ELF-1 (cell line): ENCODE measurements at regions not wholly inside any gene's neighbourhood (a gene's known extent, or its start where the extent isn't known, plus 50 kb on each side); places are given as distances from the start of the nearest gene placed in this dataset.
A peak's percentile ranks its signal among the peaks of the same experiment; 100 is the strongest.

Source experiments
- DNase-seq: peaks from one replicate; pipeline ENCODE4 v3.0.0-alpha.2; 2016; ENCODE audit warnings: low read depth, low spot score

DNA sequence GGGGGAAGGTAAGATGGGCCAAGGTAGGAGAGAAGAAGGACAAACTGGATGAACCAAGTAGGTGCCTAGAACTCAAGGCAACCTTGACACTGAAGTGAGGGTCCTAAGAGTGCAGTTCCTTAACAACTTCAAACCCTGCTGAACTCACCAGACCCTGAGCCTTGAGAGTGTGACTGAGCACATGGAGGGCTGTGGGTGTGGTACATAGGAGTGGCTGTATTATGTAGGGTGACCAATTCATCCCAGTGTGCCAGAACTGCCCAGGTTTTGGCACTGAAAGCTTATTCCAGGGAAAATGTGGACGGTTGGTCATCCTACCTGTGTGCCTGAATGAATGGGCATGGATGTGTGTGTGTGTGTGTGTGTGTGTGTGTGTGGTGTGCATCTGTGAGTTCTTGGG is 281.8 kb downstream of the DHX35 start:
- no peak for DNase-seq

DNA sequence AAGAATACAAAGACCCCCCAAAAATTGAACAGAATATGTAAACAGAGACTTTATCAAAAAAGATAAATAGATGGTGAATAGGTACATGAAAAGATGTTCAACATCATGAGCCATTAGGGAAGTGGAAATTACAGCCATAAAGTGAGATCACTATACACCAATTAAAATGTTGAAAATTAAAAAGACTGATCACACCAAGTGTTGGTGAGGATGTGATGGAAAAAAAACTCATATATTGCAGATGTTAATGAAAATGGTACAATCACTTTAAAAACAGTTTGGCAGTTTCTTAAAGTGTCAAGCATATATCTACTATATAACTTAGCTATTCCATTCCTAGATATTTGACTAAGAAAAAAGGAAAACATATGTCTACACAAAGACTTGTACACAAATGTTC is 280.5 kb downstream of the DHX35 start:
- DNase-seq, result no peak

DNA sequence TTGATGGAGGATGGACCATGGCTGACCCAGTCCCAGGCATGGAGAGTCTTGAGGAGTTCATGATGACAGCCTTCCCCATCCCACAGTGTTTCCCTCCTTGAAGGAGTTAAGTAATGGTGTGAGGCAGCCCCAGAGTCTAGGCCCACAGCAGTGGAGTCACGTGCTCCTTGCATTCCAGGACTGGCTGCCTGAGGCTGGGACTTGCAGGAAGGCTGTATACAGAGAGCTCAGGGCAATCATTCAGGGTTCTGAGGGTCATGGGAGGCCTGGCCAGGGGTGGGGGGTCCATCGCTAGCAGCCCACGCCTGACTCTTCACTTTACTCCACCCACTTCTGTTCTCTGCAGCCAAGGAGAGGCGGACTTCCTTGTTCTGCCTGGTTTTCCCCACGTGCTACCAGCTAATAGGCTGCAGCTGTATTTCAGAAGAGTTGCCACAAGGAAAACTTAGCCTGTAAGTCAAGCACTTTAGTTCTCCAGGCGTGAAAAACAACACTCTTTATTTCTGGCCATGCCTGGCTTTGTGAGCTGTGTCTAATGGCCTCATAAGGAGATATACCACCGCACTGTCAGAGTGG is 272.5 kb downstream of the DHX35 start:
- DNase-seq, result peak; percentile 23

DNA sequence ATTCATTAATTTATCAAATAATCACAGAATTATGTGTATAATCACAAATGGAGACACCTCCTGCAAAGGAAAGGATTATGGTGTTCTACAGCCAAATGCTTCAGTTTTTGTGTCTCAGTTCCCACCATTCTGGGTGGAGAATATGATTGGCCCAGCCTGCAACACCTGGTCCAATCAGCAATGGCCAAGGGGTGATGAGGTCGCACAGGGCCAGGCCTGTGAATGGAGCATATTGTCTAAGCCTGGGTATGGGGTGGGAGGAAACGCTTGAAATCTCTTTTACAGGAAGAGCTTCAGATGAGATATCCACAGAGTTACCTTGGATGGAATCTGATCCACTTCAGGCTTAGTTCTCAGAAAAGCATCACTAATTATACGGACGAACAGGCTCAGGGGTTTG is 271.6 kb downstream of the DHX35 start:
- DNase-seq, result no peak

DNA sequence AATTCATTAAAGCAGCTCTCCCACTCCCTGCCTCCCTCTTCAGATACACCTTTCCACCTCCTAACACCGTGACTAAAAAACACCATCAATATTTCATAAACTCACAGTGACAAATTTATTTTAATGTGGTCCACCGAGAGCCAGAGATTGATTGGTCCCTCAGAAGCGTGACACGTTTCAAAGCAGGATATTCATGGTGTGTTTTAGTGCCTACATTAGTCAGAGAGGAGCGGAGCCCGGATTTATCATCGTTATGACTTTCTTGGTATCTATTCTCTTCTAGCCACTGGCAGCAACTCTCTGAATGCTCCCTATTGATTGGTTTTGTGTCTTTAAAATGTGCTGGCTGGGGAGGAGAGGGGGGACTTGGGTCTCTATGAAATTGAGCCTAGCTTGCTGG is 265.3 kb downstream of the DHX35 start:
- no peak for DNase-seq

DNA sequence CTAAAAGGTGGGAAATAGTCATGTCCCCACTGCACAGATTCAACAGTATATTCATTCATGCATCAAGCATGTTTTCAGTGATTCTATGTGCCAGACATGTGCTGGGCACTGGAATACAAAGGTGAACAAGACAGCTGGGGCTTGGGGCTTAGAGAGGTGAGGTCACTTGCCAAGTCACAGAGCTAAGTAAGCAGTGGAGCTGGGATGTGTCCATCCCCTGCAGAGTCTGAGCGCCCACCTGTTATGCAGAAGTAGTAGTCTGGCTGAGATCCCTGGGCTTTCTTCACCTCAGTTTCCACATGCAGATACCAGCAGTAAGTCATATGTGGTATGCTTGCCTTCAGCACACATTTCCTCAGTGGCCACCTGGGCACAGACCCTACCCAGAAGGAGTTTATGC is 263.8 kb downstream of the DHX35 start:
- DNase-seq, result no peak

DNA sequence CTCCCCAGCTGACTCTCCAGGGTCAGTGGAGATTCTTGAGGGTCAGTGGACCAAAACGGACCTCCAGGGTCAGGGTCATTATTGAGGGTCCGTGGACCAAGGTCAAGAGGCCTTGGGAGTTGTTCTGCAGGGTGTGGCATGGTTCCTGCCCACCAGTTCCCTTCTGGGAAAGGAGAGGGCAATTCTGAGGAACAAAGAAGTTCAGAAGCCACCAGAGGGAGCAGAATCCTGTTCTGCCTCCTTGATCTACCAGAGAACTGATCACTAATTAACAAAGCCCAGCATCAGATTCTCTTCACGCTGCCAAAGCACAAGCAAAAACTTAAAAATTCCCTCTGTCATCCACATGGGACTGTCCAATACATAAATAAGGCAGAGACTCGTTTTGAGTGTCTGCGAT is 263.4 kb downstream of the DHX35 start:
- no peak for DNase-seq

DNA sequence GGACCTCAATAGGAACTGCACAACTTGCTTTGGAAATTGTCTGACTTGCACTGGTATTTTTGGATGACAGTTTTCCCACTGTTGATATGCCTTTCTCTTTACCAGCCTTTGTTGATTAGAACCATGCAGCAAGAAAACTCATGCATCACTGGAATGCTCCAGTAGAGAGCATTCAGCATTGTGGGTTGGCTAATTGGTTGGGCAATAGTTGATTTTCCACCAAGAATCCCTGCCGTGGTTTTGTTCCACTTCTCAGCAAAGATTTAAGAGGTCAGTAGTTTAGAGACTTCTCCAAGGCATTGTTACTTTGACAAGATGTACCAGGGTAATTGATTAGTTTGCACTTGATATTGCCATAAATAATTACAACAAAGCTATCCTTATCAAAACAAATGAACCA is 260.0 kb downstream of the DHX35 start:
- no peak for DNase-seq

DNA sequence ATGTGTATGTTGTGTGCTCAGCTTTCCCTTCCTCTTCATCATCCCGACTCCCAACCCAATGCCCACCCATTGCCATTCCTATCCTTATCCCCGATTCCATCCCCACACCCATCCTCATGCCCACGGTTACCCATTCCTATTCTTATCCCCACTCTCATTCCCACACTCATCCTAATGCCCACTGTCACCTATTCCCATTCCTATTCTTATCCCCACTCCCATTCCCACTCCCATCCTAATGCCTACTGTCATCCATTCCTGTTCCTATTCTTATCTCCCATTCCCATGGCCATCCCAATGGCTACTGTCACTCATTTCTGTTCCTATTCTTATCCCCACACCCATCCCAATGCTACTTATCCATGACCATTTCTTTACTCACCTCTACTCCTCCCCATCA is 254.1 kb downstream of the DHX35 start:
- no peak for DNase-seq

DNA sequence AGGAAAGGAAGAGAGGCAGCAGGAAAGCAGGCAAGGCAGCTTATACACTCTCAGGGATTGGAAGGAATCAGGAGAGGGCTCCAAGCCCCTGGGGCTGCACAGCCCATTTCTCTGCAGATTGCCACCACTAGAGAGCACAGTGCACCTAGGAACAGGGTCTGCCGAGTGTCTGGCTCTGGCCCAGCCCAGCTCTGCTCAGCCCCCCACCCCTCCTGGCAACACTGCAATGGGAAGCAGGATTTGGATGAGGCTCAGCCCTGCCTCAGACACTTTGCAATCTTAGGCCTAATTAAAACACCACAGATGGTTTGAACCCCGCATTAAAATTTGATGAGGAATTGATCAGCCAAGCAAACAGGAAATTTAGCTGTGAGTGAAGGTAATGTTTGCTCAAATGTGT is 252.7 kb downstream of the DHX35 start:
- DNase-seq, result peak; percentile 40

DNA sequence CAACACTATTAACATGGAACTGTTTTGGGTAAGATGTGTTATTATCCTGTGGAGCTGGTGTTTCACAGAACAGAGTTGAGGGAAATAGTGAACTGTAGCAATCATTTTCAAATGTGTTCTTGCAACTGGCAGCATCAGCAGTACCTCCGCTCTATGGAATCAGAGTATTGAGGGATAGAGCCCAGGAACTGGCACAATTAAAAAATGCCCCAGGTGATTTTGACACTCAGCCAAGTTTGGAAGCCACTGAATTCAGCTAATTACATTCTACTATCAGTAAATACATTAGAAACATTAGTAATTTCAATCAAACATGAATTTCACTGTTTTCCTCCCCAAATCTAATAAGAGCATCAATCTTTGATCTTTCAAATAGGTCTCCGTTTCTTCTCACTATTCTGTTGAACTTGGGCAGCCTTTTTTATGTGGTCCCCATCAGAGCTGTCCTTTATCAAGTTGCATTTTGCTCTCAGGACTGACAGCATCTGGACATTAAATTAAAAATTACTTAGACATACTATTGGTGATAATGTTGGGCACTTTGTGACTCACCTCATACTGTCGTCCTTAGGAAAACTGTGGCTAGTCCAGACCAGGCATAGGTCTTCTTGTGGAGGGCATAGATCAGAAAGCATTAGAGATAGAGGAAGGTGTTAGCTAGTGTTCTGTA is 251.5 kb downstream of the DHX35 start:
- no peak for DNase-seq

DNA sequence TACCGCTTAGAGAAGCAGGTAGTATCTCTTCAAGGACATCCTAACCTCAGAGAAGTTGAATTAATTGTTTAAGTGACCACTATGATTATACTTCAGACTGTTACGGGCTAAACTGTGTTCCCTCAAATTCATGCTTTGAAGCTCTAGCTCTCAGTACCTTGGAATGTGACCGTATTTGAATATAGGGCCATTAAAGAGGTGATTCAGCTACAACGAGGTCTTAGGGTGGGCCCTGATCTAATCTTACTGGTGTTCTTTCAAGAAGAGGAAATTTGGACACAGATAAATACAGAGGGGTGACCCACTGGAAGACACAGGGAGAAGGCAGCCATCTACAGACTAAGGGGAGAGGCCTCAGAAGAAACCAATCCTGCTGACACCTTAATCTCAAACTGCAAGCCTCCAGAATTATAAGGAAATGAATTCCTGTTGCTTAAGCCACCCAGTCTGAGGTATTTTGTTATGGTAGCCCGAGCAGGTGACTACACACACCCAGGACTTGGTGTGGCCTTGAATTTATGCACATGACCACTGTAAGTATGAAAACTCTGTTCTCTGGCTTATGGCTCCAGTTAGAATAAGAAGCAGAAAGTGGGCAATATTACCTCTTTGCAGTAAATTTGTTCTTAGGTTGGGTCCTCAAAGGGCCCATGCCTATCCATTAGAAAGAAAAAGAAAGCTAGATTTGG is 249.1 kb downstream of the DHX35 start:
- DNase-seq, result no peak

DNA sequence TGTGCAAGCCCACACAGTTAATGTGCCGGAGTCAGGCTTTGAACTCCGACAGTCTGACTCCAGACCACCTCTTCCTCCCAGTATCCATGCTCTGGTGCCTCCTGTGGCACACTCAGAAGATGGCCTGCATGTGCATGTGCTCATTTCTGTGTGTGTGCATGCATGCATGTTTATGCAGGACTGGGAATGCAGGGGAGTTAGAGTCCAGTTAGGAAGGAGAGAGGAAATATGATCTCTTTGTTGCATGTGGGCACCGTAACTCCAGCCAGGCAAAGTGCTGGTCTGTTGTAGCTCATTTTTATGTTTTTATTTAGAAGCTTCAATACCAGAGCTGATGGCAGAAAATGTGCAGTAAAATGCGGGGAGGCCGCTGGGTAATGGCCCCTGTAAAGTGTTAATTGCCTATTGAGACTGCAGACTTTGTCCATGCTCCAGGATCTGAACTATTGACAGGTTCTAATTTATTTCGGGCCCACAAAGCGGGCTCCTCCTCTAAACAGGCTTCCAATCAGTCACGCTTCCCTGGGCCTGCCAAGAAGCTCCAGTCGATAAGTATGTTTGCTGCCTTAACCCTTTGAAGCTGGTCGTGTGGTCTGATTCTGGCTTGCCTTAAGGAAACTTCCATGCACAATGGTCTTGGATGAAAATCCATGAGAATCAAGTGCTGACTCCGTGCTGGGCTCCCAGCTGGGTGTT is 248.3 kb downstream of the DHX35 start:
- peak; percentile 59 for DNase-seq

DNA sequence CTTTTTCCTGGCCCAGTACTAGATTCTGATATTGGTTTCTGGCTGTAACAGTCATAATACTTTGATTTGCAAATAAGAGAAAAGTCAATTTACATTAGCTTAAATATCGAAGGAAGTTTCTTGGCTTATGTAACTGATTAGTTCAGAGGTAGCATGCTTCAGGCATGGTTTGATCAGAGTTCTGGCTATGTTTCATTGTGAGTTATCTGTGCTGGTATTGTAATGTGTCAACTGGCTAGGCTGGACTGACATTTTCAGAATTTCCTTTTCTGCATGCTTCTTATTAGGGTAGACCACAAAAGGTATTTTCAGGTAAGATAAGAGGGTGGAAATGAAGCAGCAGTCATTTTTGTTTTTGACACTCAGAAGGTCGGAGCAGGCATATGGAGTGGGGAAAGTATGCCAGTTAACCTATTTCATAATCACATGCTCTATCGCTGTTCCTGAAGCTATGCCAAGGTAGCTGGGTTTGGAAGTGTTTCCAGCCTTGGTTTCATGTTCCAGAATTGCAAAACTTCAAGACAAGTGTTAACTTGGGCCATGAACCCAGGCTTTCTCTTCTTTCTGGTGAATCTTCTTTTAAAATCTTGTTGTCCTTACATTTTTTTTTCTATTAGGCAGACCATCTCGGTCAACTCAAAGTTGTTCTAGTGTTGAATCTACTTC is 244.9 kb downstream of the DHX35 start:
- DNase-seq, result no peak

DNA sequence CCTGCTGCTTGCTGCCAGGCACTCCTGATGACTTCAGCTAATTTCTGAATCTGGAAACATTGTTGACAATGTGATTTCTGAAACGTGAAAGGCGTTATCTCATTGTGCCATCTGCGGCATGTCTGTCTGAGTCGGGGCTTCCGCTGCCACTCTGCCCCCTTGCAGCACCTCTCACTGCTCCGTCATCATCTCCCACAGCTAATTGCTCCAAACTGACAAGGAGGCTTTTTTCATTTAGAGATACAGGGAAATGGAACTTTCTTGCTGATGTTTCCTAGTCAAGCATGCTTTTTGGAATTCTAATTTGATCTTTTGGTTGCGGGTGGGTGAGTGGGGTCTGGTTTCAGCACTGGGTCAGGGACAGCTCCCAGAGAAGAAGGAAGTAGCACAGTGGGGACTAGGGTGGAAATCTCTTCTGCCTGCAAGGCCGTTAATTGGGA is 233.5 kb downstream of the DHX35 start:
- peak; percentile 11 for DNase-seq

DNA sequence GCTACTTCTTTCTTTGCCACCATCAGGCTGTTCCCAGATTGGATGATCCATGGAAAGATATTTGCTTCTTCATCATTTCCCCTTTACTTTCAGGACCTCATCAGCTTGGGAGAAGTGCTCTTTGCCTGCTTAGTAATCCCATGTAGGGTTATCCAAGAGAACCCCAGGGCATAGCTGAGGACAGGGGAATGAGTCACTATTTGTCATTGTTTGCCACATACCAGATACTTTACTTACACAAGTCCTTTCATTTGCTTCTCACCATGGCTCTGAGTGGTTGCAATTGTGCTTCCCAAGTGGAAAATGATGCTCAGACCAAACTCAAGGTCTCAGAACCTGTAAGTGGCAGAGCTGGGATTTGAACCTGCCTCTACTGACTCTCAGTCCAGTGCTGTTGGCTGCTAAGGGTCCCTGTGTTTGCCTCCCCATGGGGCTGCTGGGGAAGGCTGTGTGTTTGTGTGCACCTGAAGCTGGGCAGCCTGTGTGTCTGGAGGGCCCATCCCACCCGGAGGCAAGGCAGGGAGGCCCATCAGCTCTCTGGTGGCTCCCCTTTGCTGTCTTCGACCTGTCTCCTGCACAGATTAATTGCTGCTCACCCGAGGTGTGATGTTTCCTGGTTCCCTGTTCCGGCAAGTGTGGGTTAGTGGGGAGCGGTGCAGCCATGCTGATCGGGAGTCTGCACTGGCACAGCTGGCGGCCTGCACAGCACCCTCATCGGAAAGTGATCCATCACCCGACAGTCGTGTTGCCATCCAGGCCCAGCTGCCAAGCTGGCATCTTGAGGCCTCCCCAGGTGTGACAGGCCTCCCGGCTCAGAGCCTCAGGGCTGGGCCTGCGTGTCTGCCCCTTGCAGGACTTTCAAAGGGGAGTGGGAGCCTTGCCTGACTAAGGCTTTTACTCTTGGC is 228.8 kb downstream of the DHX35 start:
- peak; percentile 7 for DNase-seq

DNA sequence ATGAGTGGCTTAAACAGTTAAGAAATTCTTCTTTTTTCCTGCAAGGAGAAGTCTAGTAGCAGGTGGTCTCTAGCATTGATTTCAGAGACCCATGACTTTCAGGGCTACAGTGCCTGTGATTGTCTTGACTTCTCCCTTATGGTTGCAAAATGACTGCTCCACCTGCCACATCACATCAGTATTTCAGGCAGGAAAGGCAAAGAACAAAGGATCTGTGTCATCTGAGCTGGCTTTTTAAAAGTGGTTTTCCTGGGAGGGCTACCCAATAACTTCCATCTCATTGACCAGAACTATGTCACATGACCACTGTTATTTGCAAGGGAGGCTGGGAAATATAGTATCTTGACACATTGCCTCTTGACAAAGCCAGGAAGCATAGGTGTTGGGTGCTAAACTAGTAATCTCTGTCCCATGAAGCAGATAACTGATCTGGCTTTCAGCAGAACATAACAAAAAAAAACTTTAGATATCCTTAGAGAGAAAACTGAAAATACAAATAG is 226.2 kb downstream of the DHX35 start:
- no peak for DNase-seq

DNA sequence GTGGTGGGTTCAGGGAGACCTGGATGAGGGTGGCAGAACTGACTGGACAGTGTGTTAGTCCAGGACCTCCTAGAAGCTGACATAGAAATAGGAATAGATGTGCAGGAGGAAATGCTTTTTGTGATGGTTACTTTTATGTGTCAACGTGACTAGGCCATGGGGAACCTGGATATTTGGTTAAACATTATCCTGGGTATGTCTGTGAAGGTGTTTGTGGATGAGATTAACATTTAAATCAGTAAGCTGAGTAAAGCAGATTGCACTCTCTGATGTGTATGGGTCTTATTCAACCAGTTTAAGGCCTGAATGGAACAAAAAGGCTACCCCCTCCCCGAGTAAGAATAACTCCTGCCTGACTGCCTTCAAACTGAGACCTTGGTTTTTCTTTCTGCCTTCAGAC is 219.3 kb downstream of the DHX35 start:
- DNase-seq, result no peak

DNA sequence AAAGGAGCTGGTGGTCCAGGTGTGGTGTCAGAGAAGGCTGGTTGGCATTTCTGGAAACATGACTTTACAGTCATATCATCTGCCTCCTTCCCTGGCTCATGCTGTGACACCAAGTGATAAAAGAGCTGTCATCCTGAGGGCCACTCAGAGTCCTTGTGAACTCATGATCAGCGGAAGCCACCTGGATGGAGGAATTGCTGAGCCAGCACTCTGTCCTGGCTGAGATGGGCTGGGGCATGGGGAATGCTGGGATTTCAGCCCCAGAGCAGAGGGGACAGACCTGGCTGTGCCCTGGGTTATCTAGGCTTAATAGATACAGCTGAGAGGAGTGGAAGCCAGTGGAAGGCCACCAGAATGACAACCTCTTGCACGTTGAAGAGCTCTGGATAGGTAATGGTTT is 214.3 kb downstream of the DHX35 start:
- DNase-seq, result no peak

DNA sequence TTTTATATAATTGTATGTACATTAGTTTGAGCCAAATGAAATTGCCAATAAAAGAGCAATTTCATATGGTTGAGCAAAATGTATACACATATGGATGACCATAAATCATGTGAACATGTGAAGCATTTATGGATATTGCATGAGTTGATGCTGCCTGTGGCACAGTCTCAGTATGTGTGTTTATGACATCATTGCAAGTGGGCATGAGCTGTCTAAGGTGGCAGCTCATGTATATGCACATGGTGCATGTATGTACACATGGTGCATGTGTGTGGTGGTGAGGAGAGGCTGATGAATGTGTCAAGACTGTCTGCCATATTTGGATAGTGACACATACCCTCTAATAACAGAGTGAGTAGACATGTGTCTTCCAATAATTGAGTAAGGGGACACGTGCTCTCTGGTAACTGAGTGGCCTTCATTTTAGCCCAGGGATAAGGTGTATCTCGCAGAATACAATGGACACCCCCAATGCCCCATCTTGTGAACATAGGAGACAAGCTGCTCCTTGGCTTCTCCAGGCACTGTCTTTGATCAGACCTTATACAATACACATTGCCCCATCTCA is 208.8 kb downstream of the DHX35 start:
- DNase-seq, result no peak

DNA sequence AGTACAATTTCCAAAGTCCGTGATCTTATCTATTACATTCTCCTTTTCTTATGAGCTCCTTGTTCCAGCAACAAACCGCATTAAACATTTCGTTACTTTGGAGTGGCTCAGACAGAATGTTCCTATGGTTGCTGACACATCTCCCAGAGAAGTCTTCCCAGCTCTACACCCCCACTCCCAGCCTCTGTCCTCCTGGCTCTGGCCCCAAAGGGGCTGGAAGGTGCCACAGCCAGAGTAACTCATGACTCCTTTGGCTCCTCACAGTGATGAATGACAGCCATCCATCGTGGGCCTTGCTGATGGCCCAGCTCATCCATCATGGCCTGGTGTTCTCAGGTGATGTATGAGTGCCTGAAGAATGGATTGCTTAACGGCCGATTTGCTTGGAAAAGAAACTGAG is 203.0 kb downstream of the DHX35 start:
- DNase-seq, result no peak
